H1 (cell line): ENCODE measurements at regions not wholly inside any gene's neighbourhood (a gene's known extent, or its start where the extent isn't known, plus 50 kb on each side); places are given as distances from the start of the nearest gene placed in this dataset.

Experiments
- CTCF ChIA-PET: fragments of 300-600 bp; sonication (Branson Sonifier 250); formaldehyde crosslinking; loops from one replicate; lab custom pipeline; 2021; ENCODE audit not compliant: partially characterized antibody; lab: Charles Lee
- POLR2A ChIA-PET: fragments of 300-600 bp; sonication (Branson Sonifier 250); formaldehyde crosslinking; loops from one replicate; lab custom pipeline; 2021; ENCODE audit warnings: inconsistent platforms; ENCODE audit not compliant: partially characterized antibody; lab: Charles Lee
- DNase-seq, 2 experiments: peaks; one replicate each; pipeline versions ENCODE4 v3.0.0 to v3.0.0-alpha.2; 2010 to 2022; ENCODE audit warnings: low spot score in 2 of 2, low read depth in 1 of 2, mixed read lengths in 1 of 2
- FAIRE-seq: peaks from 2 replicates; lab custom pipeline; 2011; peaks lifted over from hg19 to GRCh38; lab: Jason Lieb, UNC
- H2AFZ ChIP-seq: 2 replicates; pipeline ENCODE4 v1.8.1; 2012; ENCODE audit warnings: low read length, inconsistent platforms
- H2AK5ac ChIP-seq: 2 replicates; pipeline ENCODE4 v1.6.1; 2013; ENCODE audit warnings: low read depth, low read length
- H2BK120ac ChIP-seq: replicated peaks from 2 replicates; pipeline ENCODE3; 2013; ENCODE audit warnings: low read depth, low read length, inconsistent platforms
- H2BK12ac ChIP-seq: 2 replicates; pipeline ENCODE4 v1.6.1; 2013; ENCODE audit warnings: low read depth, low read length
- H2BK15ac ChIP-seq: 2 replicates; pipeline ENCODE4 v1.6.1; 2013; ENCODE audit warnings: low read length
- H2BK20ac ChIP-seq: 2 replicates; pipeline ENCODE4 v1.6.1; 2013; ENCODE audit warnings: low read length
- H2BK5ac ChIP-seq: 2 replicates; pipeline ENCODE4 v1.6.1; 2013; ENCODE audit warnings: low read depth, low read length
- H3K14ac ChIP-seq: 2 replicates; pipeline ENCODE4 v1.6.1; 2013; ENCODE audit warnings: inconsistent platforms; ENCODE audit not compliant: insufficient read length
- H3K18ac ChIP-seq: 2 replicates; pipeline ENCODE4 v1.6.1; 2013; ENCODE audit warnings: low read length; ENCODE audit errors: extremely low read depth
- H3K23ac ChIP-seq: 2 replicates; pipeline ENCODE4 v1.6.1; 2013; ENCODE audit warnings: inconsistent platforms; ENCODE audit not compliant: insufficient read length
- H3K23me2 ChIP-seq: 2 replicates; pipeline ENCODE4 v1.6.1; 2013; ENCODE audit warnings: low read depth, low read length
- H3K27ac ChIP-seq: 2 replicates; pipeline ENCODE4 v1.6.1; 2011; ENCODE audit warnings: low read depth, low read length, inconsistent platforms
- H3K27me3 ChIP-seq, 4 experiments: replicated peaks in 1 of 4; 1 replicate in 1 of 4; 2 replicates in 3 of 4; pipeline versions ENCODE4 v1.6.1 to v1.8.1; 2011 to 2013; ENCODE audit warnings: low read length in 3 of 4, mild to moderate bottlenecking in 3 of 4, inconsistent platforms in 2 of 4, mixed read lengths in 2 of 4, moderate library complexity in 1 of 4; ENCODE audit not compliant: control insufficient read depth in 3 of 4, insufficient read depth in 3 of 4; ENCODE audit errors: extremely low read depth in 1 of 4
- H3K36me3 ChIP-seq, 4 experiments: 2 replicates each; pipeline versions ENCODE4 v1.6.1 to v1.8.1; 2011 to 2013; ENCODE audit warnings: mild to moderate bottlenecking in 4 of 4, low read length in 3 of 4, moderate library complexity in 2 of 4, control low read depth in 1 of 4, inconsistent platforms in 1 of 4; ENCODE audit not compliant: insufficient read depth in 4 of 4, control insufficient read depth in 2 of 4
- H3K4ac ChIP-seq: replicated peaks from 2 replicates; pipeline ENCODE3; 2013; ENCODE audit warnings: low read length, low read depth, mixed read lengths, inconsistent platforms; ENCODE audit not compliant: insufficient read length
- H3K4me1 ChIP-seq, 4 experiments: replicated peaks in 1 of 4; 1 replicate in 1 of 4; 2 replicates in 3 of 4; pipeline versions ENCODE4 v1.6.1 to v1.8.1; 2011 to 2013; ENCODE audit warnings: low read length in 3 of 4, inconsistent platforms in 2 of 4, mixed read lengths in 1 of 4; ENCODE audit not compliant: insufficient read depth in 4 of 4, control insufficient read depth in 3 of 4
- H3K4me2 ChIP-seq, 2 experiments: 2 replicates each; pipeline versions ENCODE4 v1.6.1 to v1.8.1; 2011 to 2013; ENCODE audit warnings: low read depth in 2 of 2, low read length in 2 of 2, control low read depth in 1 of 2, inconsistent platforms in 1 of 2, mild to moderate bottlenecking in 1 of 2; ENCODE audit not compliant: insufficient read depth in 1 of 2
- H3K4me3 ChIP-seq, 4 experiments: fragments of 200-600, 300-600 bp in 1 of 4; sonication (generic), shearing (Covaris generic), sonication (Bioruptor Twin) in 1 of 4; 2 replicates each; pipeline versions ENCODE4 v1.5.1 to v1.8.1; 2011 to 2016; ENCODE audit warnings: low read length in 4 of 4, low read depth in 3 of 4, control low read depth in 2 of 4, inconsistent platforms in 2 of 4, mild to moderate bottlenecking in 2 of 4, mixed read lengths in 1 of 4, moderate library complexity in 1 of 4; ENCODE audit not compliant: insufficient read depth in 2 of 4; ENCODE audit errors: extremely low read depth in 1 of 4
- H3K56ac ChIP-seq: replicated peaks from 2 replicates; pipeline ENCODE3; 2013; ENCODE audit warnings: low read depth, mild to moderate bottlenecking, mixed read lengths, low read length, inconsistent platforms; ENCODE audit not compliant: insufficient read length
- H3K79me1 ChIP-seq: 2 replicates; pipeline ENCODE4 v1.6.1; 2013; ENCODE audit warnings: low read depth, low read length, control low read depth
- H3K79me2 ChIP-seq, 2 experiments: 2 replicates each; pipeline versions ENCODE4 v1.6.1 to v1.8.1; 2012 to 2013; ENCODE audit warnings: low read length in 2 of 2, mild to moderate bottlenecking in 2 of 2, inconsistent platforms in 1 of 2; ENCODE audit not compliant: insufficient read depth in 2 of 2, control insufficient read depth in 1 of 2
- H3K9ac ChIP-seq, 4 experiments: replicated peaks in 1 of 4; 1 replicate in 1 of 4; 2 replicates in 3 of 4; pipeline versions ENCODE4 v1.6.1 to v1.8.1; 2011 to 2013; ENCODE audit warnings: low read depth in 3 of 4, low read length in 3 of 4, control low read depth in 2 of 4, mild to moderate bottlenecking in 2 of 4, moderate library complexity in 2 of 4, inconsistent platforms in 1 of 4; ENCODE audit errors: extremely low read depth in 1 of 4
- H3K9me3 ChIP-seq, 2 experiments: 2 replicates each; pipeline versions ENCODE4 v1.6.1 to v1.8.1; 2012 to 2013; ENCODE audit warnings: mild to moderate bottlenecking in 2 of 2, moderate library complexity in 2 of 2, control low read depth in 1 of 2, inconsistent platforms in 1 of 2, low read depth in 1 of 2, low read length in 1 of 2, mixed read lengths in 1 of 2; ENCODE audit not compliant: insufficient read depth in 2 of 2
- H4K20me1 ChIP-seq, 2 experiments: replicated peaks in 1 of 2; 2 replicates each; pipeline versions ENCODE3 to v1.8.1; 2011 to 2013; ENCODE audit warnings: inconsistent platforms in 2 of 2, low read length in 2 of 2, mild to moderate bottlenecking in 1 of 2; ENCODE audit not compliant: insufficient read depth in 2 of 2, control insufficient read depth in 1 of 2
- H4K5ac ChIP-seq: 2 replicates; pipeline ENCODE4 v1.6.1; 2013; ENCODE audit warnings: low read length, low read depth, mixed read lengths, inconsistent platforms; ENCODE audit not compliant: insufficient read length
- H4K8ac ChIP-seq: 2 replicates; pipeline ENCODE4 v1.8.0; 2013; ENCODE audit warnings: mild to moderate bottlenecking, moderate library complexity, low read length, inconsistent platforms; ENCODE audit not compliant: insufficient read depth; ENCODE audit errors: extremely low read depth
- H4K91ac ChIP-seq: replicated peaks from 2 replicates; pipeline ENCODE3; 2013; ENCODE audit warnings: low read length, mixed read lengths, inconsistent platforms; ENCODE audit not compliant: insufficient read length
- ATF3 ChIP-seq: IDR thresholded peaks from 2 replicates; pipeline ENCODE4 v1.6.1; 2011; ENCODE audit warnings: low read depth, mild to moderate bottlenecking, low read length; ENCODE audit not compliant: insufficient read depth
- BRCA1 ChIP-seq: IDR thresholded peaks from 2 replicates; pipeline ENCODE4 v1.6.1; 2012; ENCODE audit warnings: low read depth, low read length, improper control_type of control experiment
- CBX5 ChIP-seq: fragments of 300-800, 300-1000 bp; sonication (generic); IDR thresholded peaks from 2 replicates; pipeline ENCODE4 v1.7.1; 2016; ENCODE audit warnings: antibody characterized with exemption, low read length, low read depth
- CEBPB ChIP-seq: IDR thresholded peaks from 2 replicates; pipeline ENCODE4 v1.6.1; 2012; ENCODE audit warnings: low read depth, low read length
- FOSL1 ChIP-seq: IDR thresholded peaks from 2 replicates; pipeline ENCODE4 v1.6.1; 2011; ENCODE audit warnings: mild to moderate bottlenecking, low read depth, low read length, moderate library complexity; ENCODE audit not compliant: insufficient read depth
- GTF2F1 ChIP-seq: IDR thresholded peaks from 2 replicates; pipeline ENCODE4 v1.6.1; 2012; ENCODE audit warnings: low read depth, low read length, improper control_type of control experiment, borderline replicate concordance
- PHF8 ChIP-seq: fragments of 200-600 bp; sonication (generic); conservative IDR thresholded peaks from 2 replicates; pipeline ENCODE4 v1.7.1; 2012; ENCODE audit warnings: low read depth, mild to moderate bottlenecking, inconsistent platforms, low read length, moderate library complexity
- RXRA ChIP-seq: IDR thresholded peaks from 2 replicates; pipeline ENCODE4 v1.6.1; 2011; ENCODE audit warnings: low read depth, mild to moderate bottlenecking, low read length, moderate library complexity; ENCODE audit not compliant: insufficient read depth
- TAF1 ChIP-seq: IDR thresholded peaks from 2 replicates; pipeline ENCODE4 v1.6.1; 2011; ENCODE audit warnings: mild to moderate bottlenecking, low read depth, low read length
- TAF7 ChIP-seq: optimal IDR thresholded peaks from 2 replicates; pipeline ENCODE3; 2011; ENCODE audit warnings: low read depth, mild to moderate bottlenecking, inconsistent platforms, low read length, moderate library complexity, borderline replicate concordance
- YY1 ChIP-seq: IDR thresholded peaks from 2 replicates; pipeline ENCODE4 v1.6.1; 2011; ENCODE audit warnings: low read depth, mild to moderate bottlenecking, low read length
- WGBS, 2 experiments: shearing (Covaris generic) in 1 of 2; methylation state at CpG; one replicate each; pipeline versions ENCODE4 v1.1.6 to v1.1.7; 2013 to 2015; ENCODE audit warnings: low lambda C conversion rate in 2 of 2, mixed read lengths in 2 of 2, inconsistent platforms in 1 of 2, low coverage in 1 of 2, missing lambda C conversion rate in 1 of 2; ENCODE audit not compliant: insufficient replicate concordance in 2 of 2, insufficient coverage in 1 of 2, insufficient read length in 1 of 2; ENCODE audit errors: extremely low coverage in 1 of 2, missing lambda C conversion rate in 1 of 2; 5-methylcytosine and 5-hydroxymethylcytosine counted together
- TF ChIP-seq, protein P1 (sequence below): IDR thresholded peaks from 2 replicates; pipeline ENCODE4 v1.6.1; 2012; ENCODE audit warnings: inconsistent platforms

GRCh38 chr5:86909418-86910295 is 291.9 kb downstream of the COX7C start:
- H4K8ac ChIP-seq = no peak overlapping the region
- H4K5ac ChIP-seq = no peak overlapping the region
- H3K23me2 ChIP-seq = no peaks in the 10 kb centered on the region
- no peak for DNase-seq
- H3K4ac ChIP-seq = no peak overlapping the region
- H3K4me2 ChIP-seq = no peak overlapping the region
- no peaks in the 10 kb centered on the region for H3K79me1 ChIP-seq
- H3K9ac ChIP-seq = no peak overlapping the region
- no peaks in the 10 kb centered on the region for H3K4me1 ChIP-seq
- WGBS, 2 experiments = 85% methylated on average over 6 of the region's 6 CpGs; no CpG with 5 or more reads in 1 of the 2 experiments
- H2BK15ac ChIP-seq = no peak overlapping the region
- H3K18ac ChIP-seq = no peak overlapping the region
- H4K91ac ChIP-seq = no peak overlapping the region
- no peaks in the 10 kb centered on the region for H3K79me2 ChIP-seq
- H4K20me1 ChIP-seq = no peaks in the 10 kb centered on the region
- H3K27ac ChIP-seq = no peak overlapping the region
- no peak for FAIRE-seq
- no peak overlapping the region for H2AFZ ChIP-seq
- CTCF ChIA-PET = no interaction called here
- POLR2A ChIA-PET = no interaction called here
- no peak overlapping the region for H2BK12ac ChIP-seq
- no peak overlapping the region for H3K14ac ChIP-seq
- no peaks in the 10 kb centered on the region for H3K9me3 ChIP-seq
- H3K56ac ChIP-seq = no peak overlapping the region
- H2BK120ac ChIP-seq = no peak overlapping the region
- H2AK5ac ChIP-seq = no peak overlapping the region
- H3K23ac ChIP-seq = no peak overlapping the region
- H2BK20ac ChIP-seq = no peak overlapping the region
- H3K4me3 ChIP-seq = no peak overlapping the region
- no peaks in the 10 kb centered on the region for H3K27me3 ChIP-seq
- H3K36me3 ChIP-seq = no peaks in the 10 kb centered on the region; a peak in 1 of 8 replicates
- no peak overlapping the region for H2BK5ac ChIP-seq
- no peak for TF ChIP-seq GTF2F1
- no peak for TF ChIP-seq PHF8
- no peak for TF ChIP-seq ATF3
- TF ChIP-seq TAF1 = no peak
- no peak for TF ChIP-seq YY1
- TF ChIP-seq CBX5 = no peak
- no peak for TF ChIP-seq BRCA1
- no peak for TF ChIP-seq TAF7
- TF ChIP-seq FOSL1 = no peak
- no peak for TF ChIP-seq RXRA
- TF ChIP-seq, protein P1, sequence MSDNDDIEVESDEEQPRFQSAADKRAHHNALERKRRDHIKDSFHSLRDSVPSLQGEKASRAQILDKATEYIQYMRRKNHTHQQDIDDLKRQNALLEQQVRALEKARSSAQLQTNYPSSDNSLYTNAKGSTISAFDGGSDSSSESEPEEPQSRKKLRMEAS = no peak
- TF ChIP-seq CEBPB = no peak
